ENCODE measurements at regions not wholly inside any gene's neighbourhood (a gene's known extent, or its start where the extent isn't known, plus 50 kb on each side); places are given as distances from the start of the nearest gene placed in this dataset.
"Not testable (repeated sequence)": the region's sequence is repeated elsewhere in the genome, so short reads cannot be mapped to it uniquely, and the experiment has no call there.

- no peak for DNase-seq (ENCODE audit: low read depth)
Measured at GRCh38 chr9:93813221-93814076, 141.7 kb downstream of the BARX1 start.

- DNase-seq (ENCODE audit: low read depth), result no peak
Measured at GRCh38 chr9:93812410-93812668, 142.8 kb downstream of the BARX1 start.

- DNase-seq (ENCODE audit: low read depth), result no peak
Measured at GRCh38 chr9:93810028-93810971, 144.9 kb downstream of the BARX1 start.

- no peak for DNase-seq (ENCODE audit: low read depth)
Measured at GRCh38 chr9:93809204-93809940, 145.8 kb downstream of the BARX1 start.

- DNase-seq (ENCODE audit: low read depth), result no peak
Measured at GRCh38 chr9:93808115-93809029, 146.8 kb downstream of the BARX1 start.

GRCh38 chr9:93807166-93808074, 147.7 kb downstream of the BARX1 start:
- DNase-seq (ENCODE audit: low read depth), result no peak

GRCh38 chr9:93801581-93802284, 153.4 kb downstream of the BARX1 start:
- no peak for DNase-seq (ENCODE audit: low read depth)

GRCh38 chr9:93801120-93801519, 154.0 kb downstream of the BARX1 start:
- no peak for DNase-seq (ENCODE audit: low read depth)

- no peak for DNase-seq (ENCODE audit: low read depth)
Measured at GRCh38 chr9:93792358-93792757, 162.8 kb downstream of the BARX1 start.

GRCh38 chr9:93786204-93786603, 169.0 kb downstream of the BARX1 start:
- DNase-seq (ENCODE audit: low read depth), result no peak

GRCh38 chr9:93776873-93777272, 178.3 kb downstream of the BARX1 start:
- DNase-seq (ENCODE audit: low read depth), result no peak

GRCh38 chr9:93776256-93776655, 178.9 kb downstream of the BARX1 start:
- no peak for DNase-seq (ENCODE audit: low read depth)

- no peak for DNase-seq (ENCODE audit: low read depth)
Measured at GRCh38 chr9:93774331-93775102, 180.6 kb downstream of the BARX1 start.

GRCh38 chr9:93771276-93771675, 183.9 kb downstream of the BARX1 start:
- no peak for DNase-seq (ENCODE audit: low read depth)

- no peak for DNase-seq (ENCODE audit: low read depth)
Measured at GRCh38 chr9:93761822-93762221, 185.4 kb downstream of the PHF2 start.

- no peak for DNase-seq (ENCODE audit: low read depth)
Measured at GRCh38 chr9:93750045-93750444, 173.7 kb downstream of the PHF2 start.

GRCh38 chr9:93748827-93749226, 172.4 kb downstream of the PHF2 start:
- DNase-seq (ENCODE audit: low read depth), result not testable (repeated sequence)

- DNase-seq (ENCODE audit: low read depth), result no peak
Measured at GRCh38 chr9:93731963-93732362, 155.6 kb downstream of the PHF2 start.

- DNase-seq (ENCODE audit: low read depth), result no peak
Measured at GRCh38 chr9:93730648-93731047, 154.3 kb downstream of the PHF2 start.
